AG04449 (cell line): ENCODE measurements at regions not wholly inside any gene's neighbourhood (a gene's known extent, or its start where the extent isn't known, plus 50 kb on each side); places are given as distances from the start of the nearest gene placed in this dataset.
A peak's percentile ranks its signal among the peaks of the same experiment; 100 is the strongest.

Experiments used
- CTCF ChIA-PET: fragments of 350-600 bp; formaldehyde crosslinking; extraction: SDS; loops from one replicate; lab custom pipeline; 2021; ENCODE audit warnings: antibody characterized with exemption; lab: Yijun Ruan, JAX
- POLR2A ChIA-PET: fragments of 400-600, 350-600 bp; formaldehyde crosslinking; extraction: SDS; loops from one replicate; lab custom pipeline; 2020; ENCODE audit warnings: antibody characterized with exemption, inconsistent platforms; lab: Yijun Ruan, JAX
- DNase-seq: peaks from one replicate; pipeline ENCODE4 v3.0.0-alpha.2; 2010; ENCODE audit warnings: low read depth, low spot score
- H3K4me3 ChIP-seq: 2 replicates; pipeline ENCODE4 v1.5.1; 2011; ENCODE audit warnings: low read depth, mild to moderate bottlenecking, control low read depth, low read length
- TF ChIP-seq, protein P1 (sequence below): IDR thresholded peaks from one replicate; pipeline ENCODE4 v1.5.1; 2011; ENCODE audit warnings: mild to moderate bottlenecking, moderate library complexity, low read length, control low read depth, inconsistent platforms; ENCODE audit not compliant: insufficient read depth; ENCODE audit errors: missing control alignments

DNA sequence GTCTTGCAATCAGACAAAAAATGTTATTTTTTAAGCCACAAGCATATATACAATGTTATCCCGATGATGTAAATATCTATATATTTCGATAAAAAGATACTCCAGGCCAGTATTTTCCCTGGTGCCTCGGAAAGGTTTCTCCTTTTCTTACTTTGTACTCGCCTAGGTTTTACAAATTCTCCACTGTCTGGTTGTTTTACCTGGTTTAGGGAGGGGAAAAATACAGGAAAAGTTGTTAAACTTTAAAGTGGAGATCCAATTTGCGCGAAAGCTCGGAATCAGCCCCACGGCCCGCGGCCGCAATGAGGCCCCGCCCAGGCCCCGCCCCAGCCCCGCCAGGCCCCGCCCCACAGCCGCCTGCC is 58.4 kb upstream of the WNT7B start:
- ChIA-PET POLR2A (interaction anchor here (0.8 to 1.6 kb wide), 3 partner anchors 12 to 35 kb away, joined by 3 to 5 read pairs (median 4); no protein-coding TSS in a partner anchor), CTCF (interaction anchor here (0.6 to 3.1 kb wide), 5 partner anchors 8 to 29 kb away, joined by 3 to 17 read pairs (median 4); no protein-coding TSS in a partner anchor)
- no peak for DNase-seq
- peak overlapping the region; percentile 62 for H3K4me3 ChIP-seq
- TF ChIP-seq, protein P1, sequence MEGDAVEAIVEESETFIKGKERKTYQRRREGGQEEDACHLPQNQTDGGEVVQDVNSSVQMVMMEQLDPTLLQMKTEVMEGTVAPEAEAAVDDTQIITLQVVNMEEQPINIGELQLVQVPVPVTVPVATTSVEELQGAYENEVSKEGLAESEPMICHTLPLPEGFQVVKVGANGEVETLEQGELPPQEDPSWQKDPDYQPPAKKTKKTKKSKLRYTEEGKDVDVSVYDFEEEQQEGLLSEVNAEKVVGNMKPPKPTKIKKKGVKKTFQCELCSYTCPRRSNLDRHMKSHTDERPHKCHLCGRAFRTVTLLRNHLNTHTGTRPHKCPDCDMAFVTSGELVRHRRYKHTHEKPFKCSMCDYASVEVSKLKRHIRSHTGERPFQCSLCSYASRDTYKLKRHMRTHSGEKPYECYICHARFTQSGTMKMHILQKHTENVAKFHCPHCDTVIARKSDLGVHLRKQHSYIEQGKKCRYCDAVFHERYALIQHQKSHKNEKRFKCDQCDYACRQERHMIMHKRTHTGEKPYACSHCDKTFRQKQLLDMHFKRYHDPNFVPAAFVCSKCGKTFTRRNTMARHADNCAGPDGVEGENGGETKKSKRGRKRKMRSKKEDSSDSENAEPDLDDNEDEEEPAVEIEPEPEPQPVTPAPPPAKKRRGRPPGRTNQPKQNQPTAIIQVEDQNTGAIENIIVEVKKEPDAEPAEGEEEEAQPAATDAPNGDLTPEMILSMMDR, result no peak

DNA sequence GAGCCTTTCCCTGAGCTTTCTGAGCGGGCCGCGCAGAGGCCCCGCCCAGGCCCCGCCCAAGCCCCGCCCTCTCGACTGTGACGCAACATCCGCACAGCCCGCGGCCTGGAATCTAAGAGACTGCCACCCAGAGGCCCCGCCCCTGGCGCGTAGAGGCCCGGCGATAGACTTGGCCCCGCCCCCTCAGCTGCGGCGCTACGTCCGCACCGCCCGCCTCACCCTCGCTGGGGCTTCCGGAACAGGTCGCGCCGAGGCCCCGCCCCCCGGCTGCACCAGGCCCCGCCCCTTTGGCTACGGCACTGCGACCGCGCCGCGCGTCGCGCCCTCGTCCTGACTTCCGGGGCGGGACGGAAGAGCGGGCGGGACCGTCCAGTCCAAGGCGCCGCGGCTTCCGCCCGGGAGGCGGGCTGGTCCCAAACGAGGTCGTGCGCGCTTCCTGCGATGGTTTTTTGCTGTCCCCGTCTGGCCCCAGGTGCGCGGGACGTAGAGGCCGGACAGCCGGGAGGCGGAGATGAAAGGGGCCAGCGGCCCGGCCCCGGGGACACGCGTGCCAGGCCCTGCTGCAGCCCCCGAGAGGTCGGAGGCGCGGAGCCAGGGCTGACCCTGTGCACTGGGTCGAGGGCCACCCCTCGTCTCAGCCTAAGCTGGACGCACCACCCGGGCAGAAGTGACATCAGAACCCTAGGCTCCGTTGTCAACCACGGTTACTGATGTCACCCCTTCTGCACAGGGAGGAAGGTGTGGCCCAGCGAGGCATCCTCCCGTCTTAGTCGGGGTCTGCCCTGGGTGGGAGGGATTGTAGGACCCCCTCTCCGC is 59.0 kb upstream of the WNT7B start:
- DNase-seq, result peak; percentile 83
- TF ChIP-seq, protein P1, result no peak
- ChIA-PET POLR2A (interaction anchor here (0.8 to 1.6 kb wide), 3 partner anchors 11 to 34 kb away, joined by 3 to 5 read pairs (median 4); no protein-coding TSS in a partner anchor), CTCF (interaction anchor here (0.6 to 3.1 kb wide), 8 partner anchors 9 to 81 kb away, joined by 3 to 17 read pairs (median 4); no protein-coding TSS in a partner anchor)
- peak overlapping the region; percentile 82 for H3K4me3 ChIP-seq

- DNase-seq, result no peak
- TF ChIP-seq, protein P1, result peak; percentile 9
- H3K4me3 ChIP-seq, result peak overlapping the region; percentile 82
- ChIA-PET POLR2A (interaction anchor here (1.6 kb wide), 1 partner anchor 11 kb away, joined by 5 read pairs; no protein-coding TSS in a partner anchor), CTCF (interaction anchor here (0.8 to 2.7 kb wide), 5 partner anchors 19 to 81 kb away, joined by 3 to 17 read pairs (median 3); no protein-coding TSS in a partner anchor)
These were observed 59.8 kb upstream of the WNT7B start for GRCh38 chr22:46036558-46037408.

GRCh38 chr22:46038174-46038487 is 61.2 kb upstream of the WNT7B start:
- POLR2A ChIA-PET, result no interaction called here
- H3K4me3 ChIP-seq, result no peak overlapping the region
- CTCF ChIA-PET, result interaction anchor here (1.3 to 1.4 kb wide), 2 partner anchors 32 to 79 kb away, joined by 3 to 6 read pairs; no protein-coding TSS in a partner anchor
- DNase-seq, result no peak
- TF ChIP-seq, protein P1, result no peak

DNA sequence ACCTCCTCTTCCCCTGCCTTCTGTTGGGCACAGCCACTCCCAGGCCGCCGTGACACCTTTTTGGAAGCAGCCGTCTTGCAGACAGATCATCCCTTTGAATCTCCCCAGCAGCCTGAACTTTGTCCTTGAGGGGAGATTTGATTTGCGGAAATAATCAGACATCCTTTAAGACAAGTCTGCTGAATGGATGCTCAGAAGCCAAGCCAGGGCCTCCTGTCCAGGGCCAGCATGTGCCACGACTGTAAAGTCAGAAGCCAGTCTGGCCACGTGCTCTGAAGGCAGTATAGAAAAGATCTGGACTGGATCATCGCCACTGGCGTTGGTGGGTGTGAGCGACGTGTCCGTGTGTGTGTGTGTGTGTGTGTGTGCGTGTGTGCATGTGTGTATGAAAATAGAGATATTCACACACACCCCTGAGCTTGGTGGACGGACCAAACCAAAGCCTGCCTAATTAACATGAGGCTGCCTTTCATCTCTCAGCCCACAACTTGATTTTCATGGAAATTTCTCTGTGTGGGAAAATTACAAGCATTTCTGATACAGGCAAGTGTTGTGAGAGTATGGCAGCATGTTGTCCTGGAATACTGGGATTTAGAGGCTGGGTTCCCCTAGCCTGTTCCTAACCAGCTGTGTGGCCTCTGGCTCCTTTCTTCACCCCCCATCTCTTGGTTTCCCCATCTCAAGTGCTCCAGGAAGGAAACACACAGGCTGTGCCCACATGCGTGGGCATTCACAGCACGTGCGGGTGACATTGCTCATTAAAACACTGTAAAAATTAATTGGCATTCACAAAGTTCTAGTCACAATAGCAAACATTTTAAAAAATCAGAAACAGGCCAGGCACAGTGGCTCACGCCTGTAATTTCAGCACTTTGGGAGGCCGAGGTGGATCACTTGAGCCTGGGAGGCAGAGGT is 61.8 kb upstream of the WNT7B start:
- ChIA-PET CTCF (interaction anchor here (1.3 to 1.4 kb wide), 2 partner anchors 32 to 78 kb away, joined by 3 to 6 read pairs; no protein-coding TSS in a partner anchor), POLR2A (no interaction called here)
- DNase-seq, result no peak
- no peak overlapping the region for H3K4me3 ChIP-seq
- TF ChIP-seq, protein P1, result no peak
